ENCODE measurements at regions not wholly inside any gene's neighbourhood (a gene's known extent, or its start where the extent isn't known, plus 50 kb on each side); places are given as distances from the start of the nearest gene placed in this dataset.

DNA sequence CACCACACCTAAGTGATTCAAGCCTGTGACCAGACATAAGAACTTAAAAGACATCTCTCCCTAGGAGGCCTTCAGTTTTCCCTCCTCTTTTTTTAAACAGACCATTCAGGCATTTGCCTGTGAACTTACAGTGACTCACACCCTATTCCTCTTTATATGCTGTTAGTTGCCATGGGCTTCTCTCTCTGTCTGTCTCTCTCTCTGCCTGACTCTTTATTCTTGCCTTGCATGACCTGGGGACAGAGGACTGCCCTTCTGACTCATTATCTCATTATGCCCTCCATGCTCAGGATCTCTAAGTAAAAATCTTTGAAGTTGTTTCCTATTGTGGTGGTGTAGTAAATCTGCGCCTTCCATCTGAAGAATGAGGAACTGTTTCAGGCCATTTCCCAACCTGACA, 442.2 kb upstream of the MAN1A1 start:
- ATAC-seq (ENCODE audit: low read depth) (no peak), DNase-seq (no peak)
- ChIA-PET CTCF (no interaction called here), POLR2A (ENCODE audit: unreplicated experiment) (no interaction called here)
- no peak overlapping the region for H3K27ac ChIP-seq (ENCODE audit: insufficient read depth, low read length)
- in situ Hi-C loops (cut with MboI; ENCODE audit: low sequenced_read_pairs): no loop called here
- H3K14ac ChIP-seq (replicated peaks; ENCODE audit: low read depth, low read length): no peak overlapping the region
- H3K56ac ChIP-seq (ENCODE audit: extremely low read depth, insufficient read depth, low read length): no peak overlapping the region
- H4K91ac ChIP-seq (ENCODE audit: insufficient read depth, low read depth, low read length): no peak overlapping the region
- H3K4me1 ChIP-seq (ENCODE audit: control insufficient read depth, insufficient read depth, low read length): no peaks in the 10 kb centered on the region
- H3K36me3 ChIP-seq (ENCODE audit: control insufficient read depth, insufficient read depth, low read length): no peaks in the 10 kb centered on the region
- H2BK120ac ChIP-seq (ENCODE audit: low read depth, low read length): no peak overlapping the region
- no peak overlapping the region for H3K4me3 ChIP-seq (ENCODE audit: insufficient read depth, low read depth, low read length)
- dilution Hi-C loops (cut with HindIII; ENCODE audit: low sequenced_read_pairs, unreplicated experiment): no loop called here
- no peak overlapping the region for H3K18ac ChIP-seq (ENCODE audit: low read depth, low read length)
- H3K9ac ChIP-seq (ENCODE audit: low read depth, low read length): no peak overlapping the region
- intact Hi-C loops (cut with micrococcal nuclease): no loop called here
- no peak overlapping the region for H4K8ac ChIP-seq (ENCODE audit: low read depth in 2 of 2, low read length in 2 of 2)
- no peak overlapping the region for H2BK5ac ChIP-seq (ENCODE audit: low read depth, low read length, poor library complexity, severe bottlenecking)
- H2BK15ac ChIP-seq (ENCODE audit: low read depth, low read length): no peak overlapping the region
- no peaks in the 10 kb centered on the region for H3K9me1 ChIP-seq (ENCODE audit: insufficient read depth, low read length)
- H3K9me3 ChIP-seq (ENCODE audit: control insufficient read depth, insufficient read depth, low read length): no peaks in the 10 kb centered on the region
- BruUV-seq (replicated peaks): no TSS peak
- no CpG with 5 or more reads among the region's 1 CpG for WGBS, 2 experiments (ENCODE audit: extremely low coverage in 2 of 2, insufficient read length in 1 of 2)
- TF ChIP-seq, protein P1, sequence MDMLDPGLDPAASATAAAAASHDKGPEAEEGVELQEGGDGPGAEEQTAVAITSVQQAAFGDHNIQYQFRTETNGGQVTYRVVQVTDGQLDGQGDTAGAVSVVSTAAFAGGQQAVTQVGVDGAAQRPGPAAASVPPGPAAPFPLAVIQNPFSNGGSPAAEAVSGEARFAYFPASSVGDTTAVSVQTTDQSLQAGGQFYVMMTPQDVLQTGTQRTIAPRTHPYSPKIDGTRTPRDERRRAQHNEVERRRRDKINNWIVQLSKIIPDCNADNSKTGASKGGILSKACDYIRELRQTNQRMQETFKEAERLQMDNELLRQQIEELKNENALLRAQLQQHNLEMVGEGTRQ (IDR thresholded peaks at IDR 0.05; ENCODE audit: low read depth, low read length): no peak
- TF ChIP-seq RCOR1 (IDR thresholded peaks at IDR 0.05; ENCODE audit: insufficient replicate concordance, low read length) (no peak), MAFK (IDR thresholded peaks at IDR 0.05; ENCODE audit: low read depth, low read length) (no peak), MXI1 (IDR thresholded peaks at IDR 0.05; ENCODE audit: borderline replicate concordance, low read depth, low read length) (no peak), RAD21 (IDR thresholded peaks at IDR 0.05; ENCODE audit: low read length) (no peak), CEBPB (IDR thresholded peaks at IDR 0.05; ENCODE audit: low read depth, low read length) (no peak), MAZ (IDR thresholded peaks at IDR 0.05; ENCODE audit: borderline replicate concordance, low read depth, low read length) (no peak), POLR2A (IDR thresholded peaks at IDR 0.05; ENCODE audit: low read depth, low read length) (no peak), FOS (IDR thresholded peaks at IDR 0.05; ENCODE audit: low read depth, low read length) (no peak), CHD1 (IDR thresholded peaks at IDR 0.05; ENCODE audit: low read depth, low read length) (no peak), NFE2L2 (IDR thresholded peaks at IDR 0.05; ENCODE audit: low read depth, low read length) (no peak)
- TF ChIP-seq, protein P2, sequence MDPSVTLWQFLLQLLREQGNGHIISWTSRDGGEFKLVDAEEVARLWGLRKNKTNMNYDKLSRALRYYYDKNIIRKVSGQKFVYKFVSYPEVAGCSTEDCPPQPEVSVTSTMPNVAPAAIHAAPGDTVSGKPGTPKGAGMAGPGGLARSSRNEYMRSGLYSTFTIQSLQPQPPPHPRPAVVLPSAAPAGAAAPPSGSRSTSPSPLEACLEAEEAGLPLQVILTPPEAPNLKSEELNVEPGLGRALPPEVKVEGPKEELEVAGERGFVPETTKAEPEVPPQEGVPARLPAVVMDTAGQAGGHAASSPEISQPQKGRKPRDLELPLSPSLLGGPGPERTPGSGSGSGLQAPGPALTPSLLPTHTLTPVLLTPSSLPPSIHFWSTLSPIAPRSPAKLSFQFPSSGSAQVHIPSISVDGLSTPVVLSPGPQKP (IDR thresholded peaks at IDR 0.05; ENCODE audit: borderline replicate concordance, low read depth, low read length): no peak
- TF ChIP-seq, protein P3, sequence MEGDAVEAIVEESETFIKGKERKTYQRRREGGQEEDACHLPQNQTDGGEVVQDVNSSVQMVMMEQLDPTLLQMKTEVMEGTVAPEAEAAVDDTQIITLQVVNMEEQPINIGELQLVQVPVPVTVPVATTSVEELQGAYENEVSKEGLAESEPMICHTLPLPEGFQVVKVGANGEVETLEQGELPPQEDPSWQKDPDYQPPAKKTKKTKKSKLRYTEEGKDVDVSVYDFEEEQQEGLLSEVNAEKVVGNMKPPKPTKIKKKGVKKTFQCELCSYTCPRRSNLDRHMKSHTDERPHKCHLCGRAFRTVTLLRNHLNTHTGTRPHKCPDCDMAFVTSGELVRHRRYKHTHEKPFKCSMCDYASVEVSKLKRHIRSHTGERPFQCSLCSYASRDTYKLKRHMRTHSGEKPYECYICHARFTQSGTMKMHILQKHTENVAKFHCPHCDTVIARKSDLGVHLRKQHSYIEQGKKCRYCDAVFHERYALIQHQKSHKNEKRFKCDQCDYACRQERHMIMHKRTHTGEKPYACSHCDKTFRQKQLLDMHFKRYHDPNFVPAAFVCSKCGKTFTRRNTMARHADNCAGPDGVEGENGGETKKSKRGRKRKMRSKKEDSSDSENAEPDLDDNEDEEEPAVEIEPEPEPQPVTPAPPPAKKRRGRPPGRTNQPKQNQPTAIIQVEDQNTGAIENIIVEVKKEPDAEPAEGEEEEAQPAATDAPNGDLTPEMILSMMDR (conservative IDR thresholded peaks at IDR 0.05; ENCODE audit: low read depth, low read length): no peak
- H3K23ac ChIP-seq (ENCODE audit: low read depth, low read length): no peak overlapping the region
- H3K27me3 ChIP-seq (ENCODE audit: control insufficient read depth, insufficient read depth, low read length): no peaks in the 10 kb centered on the region
- H3K4ac ChIP-seq (ENCODE audit: low read depth, low read length): no peak overlapping the region
- H3K4me2 ChIP-seq (ENCODE audit: low read depth, low read length): no peak overlapping the region
- no peaks in the 10 kb centered on the region for H3K79me1 ChIP-seq (ENCODE audit: low read depth in 1 of 2, low read length in 2 of 2)
- H2AFZ ChIP-seq (replicated peaks; ENCODE audit: low read length, poor library complexity): no peak overlapping the region
- H4K5ac ChIP-seq (ENCODE audit: low read depth, low read length): no peak overlapping the region
- H2AK5ac ChIP-seq (ENCODE audit: low read depth, low read length): no peak overlapping the region
- no peaks in the 10 kb centered on the region for H4K20me1 ChIP-seq (ENCODE audit: insufficient read depth, low read length)
- H2AK9ac ChIP-seq (replicated peaks; ENCODE audit: low read depth, low read length, poor library complexity): no peak overlapping the region
- no peak overlapping the region for H2BK20ac ChIP-seq (ENCODE audit: low read depth, low read length)

Data from IMR-90 (cell line).